K562 (cell line): ENCODE measurements at regions not wholly inside any gene's neighbourhood (a gene's known extent, or its start where the extent isn't known, plus 50 kb on each side); places are given as distances from the start of the nearest gene placed in this dataset.

Source experiments
- ATAC-seq: fragments of 200-7000 bp; cut with Tn5 transposase; 3 replicates; pipeline ENCODE4 v1.9.1; 2020; ENCODE audit warnings: moderate library complexity
- BruUV-seq: library from RNA; stranded (reverse); fragments of 400-500 nt; replicated peaks from 2 replicates; lab custom pipeline; 2021; lab: Mats Ljungman, UMichigan
- CTCF ChIA-PET: fragments of 300-600 bp; formaldehyde crosslinking; extraction: SDS; loops from one replicate; lab custom pipeline; 2021; ENCODE audit warnings: low intra/inter-chr PET ratio; lab: Yijun Ruan, JAX
- POLR2A ChIA-PET: fragments of 300-600, 350-650 bp; sonication (Branson Sonifier 250); formaldehyde crosslinking; extraction: SDS; loops from one replicate; lab custom pipeline; 2021; ENCODE audit warnings: antibody characterized with exemption, inconsistent platforms; lab: Yijun Ruan, JAX
- DNase-seq, 4 experiments: peaks; one replicate each; pipeline versions ENCODE4 v3.0.0 to v3.0.0-alpha.2; 2011 to 2018; ENCODE audit warnings: low spot score in 3 of 4, mixed read lengths in 3 of 4; ENCODE audit errors: extremely low read depth in 1 of 4
- FAIRE-seq: peaks from 2 replicates; lab custom pipeline; 2011; peaks lifted over from hg19 to GRCh38; lab: Jason Lieb, UNC
- H2AFZ ChIP-seq: 2 replicates; pipeline ENCODE4 v1.6.0; 2011; ENCODE audit warnings: low read depth, low read length, control low read depth, inconsistent platforms
- H3K27ac ChIP-seq: fragments of 200-600 bp; 3 replicates; pipeline ENCODE4 v1.8.0; 2011; ENCODE audit warnings: low read depth, mild to moderate bottlenecking, control low read depth, inconsistent platforms, low read length, moderate library complexity, mixed read lengths; ENCODE audit errors: extremely low read depth
- H3K27me3 ChIP-seq, 2 experiments: fragments of 300-600 bp in 1 of 2; 2 replicates in 1 of 2; 3 replicates in 1 of 2; pipeline versions ENCODE4 v1.6.0 to v1.8.0; 2011; ENCODE audit warnings: inconsistent platforms in 2 of 2, low read length in 2 of 2, mild to moderate bottlenecking in 1 of 2, mixed read lengths in 1 of 2, moderate library complexity in 1 of 2; ENCODE audit not compliant: control insufficient read depth in 2 of 2, insufficient read depth in 2 of 2
- H3K36me3 ChIP-seq: fragments of 300-600 bp; 3 replicates; pipeline ENCODE4 v1.8.0; 2011; ENCODE audit warnings: mild to moderate bottlenecking, low read length, inconsistent platforms; ENCODE audit not compliant: control insufficient read depth, insufficient read depth
- H3K4me1 ChIP-seq, 2 experiments: fragments of 200-600 bp in 1 of 2; replicated peaks in 1 of 2; 2 replicates in 1 of 2; 3 replicates in 1 of 2; pipeline versions ENCODE4 v1.5.1 to v1.8.0; 2011; ENCODE audit warnings: inconsistent platforms in 2 of 2, low read length in 2 of 2, mild to moderate bottlenecking in 1 of 2, mixed read lengths in 1 of 2, moderate library complexity in 1 of 2; ENCODE audit not compliant: control insufficient read depth in 2 of 2, insufficient read depth in 2 of 2
- H3K4me2 ChIP-seq: 2 replicates; pipeline ENCODE4 v1.6.1; 2011; ENCODE audit warnings: low read length, control low read depth, inconsistent platforms, mixed read lengths; ENCODE audit not compliant: insufficient read depth
- H3K4me3 ChIP-seq: fragments of 200-600 bp; sonication (generic), shearing (Covaris generic); 2 replicates; pipeline ENCODE4 v1.5.1; 2016; ENCODE audit warnings: control low read depth, inconsistent platforms
- H3K79me2 ChIP-seq: fragments of 200-600 bp; 3 replicates; pipeline ENCODE4 v1.8.0; 2011; ENCODE audit warnings: low read length, inconsistent platforms; ENCODE audit not compliant: control insufficient read depth, insufficient read depth
- H3K9ac ChIP-seq, 2 experiments: 2 replicates each; pipeline versions ENCODE4 v1.6.0 to v1.6.1; 2011; ENCODE audit warnings: low read depth in 2 of 2, low read length in 2 of 2, control low read depth in 1 of 2, inconsistent platforms in 1 of 2, mild to moderate bottlenecking in 1 of 2, mixed read lengths in 1 of 2; ENCODE audit not compliant: insufficient read depth in 1 of 2
- H3K9me1 ChIP-seq: one replicate; pipeline ENCODE4 v1.6.0; 2011; ENCODE audit warnings: inconsistent platforms, mild to moderate bottlenecking, low read length, moderate library complexity; ENCODE audit not compliant: control insufficient read depth, insufficient read depth
- H3K9me3 ChIP-seq: replicated peaks from 2 replicates; pipeline ENCODE4 v1.5.1; 2011; ENCODE audit warnings: low read depth, low read length, inconsistent platforms; ENCODE audit not compliant: control insufficient read depth, insufficient read depth
- H4K20me1 ChIP-seq: replicated peaks from 2 replicates; pipeline ENCODE4 v1.6.1; 2011; ENCODE audit warnings: low read length, inconsistent platforms, mixed read lengths; ENCODE audit not compliant: control insufficient read depth, insufficient read depth
- FOXO4 ChIP-seq: fragments of 450-650 bp; formaldehyde crosslinking; IDR thresholded peaks from 2 replicates; pipeline ENCODE4 v1.4.0; 2020; ENCODE audit warnings: mild to moderate bottlenecking, moderate library complexity
- HCFC1 ChIP-seq: IDR thresholded peaks from 2 replicates; pipeline ENCODE4 v1.6.1; 2012; ENCODE audit warnings: low read depth, low read length, improper control_type of control experiment
- HMG20B ChIP-seq: fragments of 250-450 bp; sonication (Bioruptor Pico); IDR thresholded peaks from 2 replicates; pipeline ENCODE4 v1.5.0; 2021; ENCODE audit warnings: mild to moderate bottlenecking
- KAT2B ChIP-seq: IDR thresholded peaks from one replicate; pipeline ENCODE4 v1.6.1; 2012; ENCODE audit warnings: low read depth, mild to moderate bottlenecking, control low read depth, inconsistent platforms, low read length, moderate library complexity
- NFYB ChIP-seq: IDR thresholded peaks from 2 replicates; pipeline ENCODE4 v1.6.1; 2011; ENCODE audit warnings: mild to moderate bottlenecking, moderate library complexity; ENCODE audit not compliant: insufficient read length; ENCODE audit errors: extremely low read depth
- NR1H2 ChIP-seq: sonication (generic); formaldehyde crosslinking; IDR thresholded peaks from 2 replicates; pipeline ENCODE4 v1.4.0; 2020; ENCODE audit warnings: mild to moderate bottlenecking, missing genetic modification reagents
- SMAD3 ChIP-seq: fragments of 450-650 bp; formaldehyde crosslinking; conservative IDR thresholded peaks from 2 replicates; pipeline ENCODE4 v1.4.0; 2020; ENCODE audit warnings: mild to moderate bottlenecking
- USF2 ChIP-seq: sonication (generic); formaldehyde crosslinking; IDR thresholded peaks from 2 replicates; pipeline ENCODE4 v1.5.0; 2020; ENCODE audit warnings: missing genetic modification reagents
- in situ Hi-C: fragments of 300-500 bp; cut with MboI; formaldehyde crosslinking; loops from 4 replicates; pipeline ENCODE4 v1.15.0; 2018; ENCODE audit warnings: inconsistent platforms, mixed read lengths
- intact Hi-C: fragments of 100-400 bp; cut with micrococcal nuclease; formaldehyde crosslinking; loops from 2 replicates; pipeline ENCODE4 v1.14.2; 2022

GRCh38 chr1:17973694-17974093, 133.9 kb upstream of the IGSF21 start (continued):
- TF ChIP-seq NR1H2 (CRISPR knock-in tag) (no peak), FOXO4 (no peak), HCFC1 (no peak), SMAD3 (no peak), HMG20B (CRISPR knock-in tag) (no peak)

GRCh38 chr1:17976854-17977253, 130.7 kb upstream of the IGSF21 start:
- H3K9me3 ChIP-seq, result no peaks in the 10 kb centered on the region
- H2AFZ ChIP-seq, result no peak overlapping the region
- ChIA-PET POLR2A (no interaction called here), CTCF (no interaction called here)
- no peak overlapping the region for H3K4me2 ChIP-seq
- H3K9ac ChIP-seq, result no peak overlapping the region
- in situ Hi-C loops, result no loop called here
- TF ChIP-seq NFYB, result peak; percentile 14
- TF ChIP-seq KAT2B, result no peak
- peak; percentile 65 for TF ChIP-seq USF2 (CRISPR knock-in tag)
- TF ChIP-seq HCFC1, result peak; percentile 55; the same call in 1 of the 2 replicates
- TF ChIP-seq, all 486 proteins: peak for 3
- no peaks in the 10 kb centered on the region for H3K9me1 ChIP-seq
- no TSS peak for BruUV-seq
- H3K4me3 ChIP-seq, result no peak overlapping the region
- H4K20me1 ChIP-seq, result peaks cover 3% of the 10 kb centered on the region; the same call in 1 of the 2 replicates
- H3K27ac ChIP-seq, result no peak overlapping the region
- no peaks in the 10 kb centered on the region; a peak in 2 of 5 replicates for H3K27me3 ChIP-seq
- ATAC-seq, result no peak
- no peak for FAIRE-seq
- H3K79me2 ChIP-seq, result no peaks in the 10 kb centered on the region
- H3K4me1 ChIP-seq, result no peaks in the 10 kb centered on the region
- no peak for DNase-seq
- intact Hi-C loops, result no loop called here
- H3K36me3 ChIP-seq, result no peaks in the 10 kb centered on the region
